ENCODE measurements at regions not wholly inside any gene's neighbourhood (a gene's known extent, or its start where the extent isn't known, plus 50 kb on each side); places are given as distances from the start of the nearest gene placed in this dataset.

- no peak for DNase-seq (ENCODE audit: low spot score)
These were observed 1072.6 kb upstream of the PIK3C3 start for GRCh38 chr18:40882468-40882867.

DNA sequence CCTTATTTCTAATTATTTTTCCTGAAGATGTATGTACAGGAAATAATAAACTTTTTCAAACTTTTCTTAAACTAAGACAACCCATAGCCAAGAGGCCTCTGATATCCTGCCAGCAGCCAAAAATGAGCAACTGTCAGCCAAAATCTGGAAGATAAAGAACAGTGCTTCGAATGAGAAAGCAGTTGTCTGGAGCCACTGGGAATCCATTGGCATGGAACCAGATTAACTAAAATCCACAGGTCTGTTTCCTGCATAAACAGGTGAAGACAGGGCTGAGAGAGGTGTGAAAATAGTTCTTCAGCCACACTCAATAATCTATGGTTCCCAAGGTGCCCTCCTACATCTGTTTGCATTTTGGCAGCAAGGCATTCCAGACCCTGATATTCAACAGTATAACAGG lies 1076.7 kb upstream of the PIK3C3 start:
- no peak for DNase-seq (ENCODE audit: low spot score)

DNA sequence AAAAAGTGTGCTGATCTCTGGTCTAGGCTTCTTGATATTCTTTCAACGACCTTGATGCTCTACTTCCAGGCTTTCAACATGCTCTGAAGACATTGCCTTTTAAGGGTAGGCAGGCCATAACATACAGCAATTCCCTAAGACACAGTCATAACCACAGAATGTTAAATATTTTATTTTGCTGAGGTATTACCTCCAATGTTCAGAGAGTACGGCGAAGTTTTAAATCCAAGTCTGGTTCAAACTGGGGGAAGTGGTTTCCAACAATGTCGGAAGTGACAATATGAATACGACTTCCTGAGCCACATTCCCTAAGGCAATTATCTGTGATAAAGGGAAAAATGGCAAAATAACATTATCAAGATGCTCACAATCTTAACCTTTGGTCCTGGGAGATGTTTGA lies 1077.9 kb upstream of the PIK3C3 start:
- DNase-seq (ENCODE audit: low spot score), result no peak

DNA sequence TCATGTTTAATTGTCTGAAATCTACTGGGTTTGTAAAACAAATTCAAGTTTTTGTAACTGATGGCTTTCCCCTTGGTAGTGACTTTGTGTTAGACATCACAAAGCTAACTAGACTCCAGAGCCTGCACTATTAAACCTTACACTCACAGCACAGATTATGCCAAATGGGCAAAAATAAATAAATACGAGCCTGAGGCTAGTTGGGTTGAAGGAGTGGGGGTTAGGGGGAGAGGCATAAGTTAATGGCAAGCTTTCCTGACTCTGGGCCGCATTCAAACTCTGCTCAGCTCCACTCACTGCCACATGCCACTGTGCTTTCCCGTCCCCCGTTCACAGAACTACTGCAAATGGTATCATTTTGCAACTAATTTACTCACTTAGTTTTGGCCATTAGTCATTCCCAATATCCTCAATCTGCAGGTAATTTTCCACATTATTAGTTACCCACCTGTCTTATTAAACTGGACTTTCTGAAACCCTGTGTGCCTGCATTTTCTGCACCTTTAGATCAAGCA lies 1079.9 kb upstream of the PIK3C3 start:
- DNase-seq (ENCODE audit: low spot score), result peak; percentile 14

DNA sequence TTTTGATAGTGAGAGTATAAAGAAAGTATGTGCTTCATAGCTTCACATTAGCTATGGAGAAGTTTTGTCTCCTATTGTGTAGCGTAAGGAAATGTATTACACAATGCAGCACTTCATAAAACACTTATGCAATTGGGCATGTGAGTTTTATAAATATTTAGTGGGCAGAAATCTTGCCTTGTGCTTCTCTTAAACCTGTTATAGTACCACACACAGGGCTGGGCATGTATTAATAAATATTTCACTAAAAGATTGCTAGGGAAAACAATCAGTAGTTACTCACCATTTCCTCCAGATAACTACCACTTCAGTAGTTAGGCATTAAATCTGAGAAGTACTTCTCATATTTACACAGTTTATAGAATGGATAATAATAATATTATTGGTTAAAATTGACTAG lies 1080.8 kb upstream of the PIK3C3 start:
- no peak for DNase-seq (ENCODE audit: low spot score)

- DNase-seq (ENCODE audit: low spot score), result no peak
These were observed 1086.8 kb upstream of the PIK3C3 start for GRCh38 chr18:40868110-40868858.

GRCh38 chr18:40867459-40867858 lies 1087.6 kb upstream of the PIK3C3 start:
- DNase-seq (ENCODE audit: low spot score), result no peak

DNA sequence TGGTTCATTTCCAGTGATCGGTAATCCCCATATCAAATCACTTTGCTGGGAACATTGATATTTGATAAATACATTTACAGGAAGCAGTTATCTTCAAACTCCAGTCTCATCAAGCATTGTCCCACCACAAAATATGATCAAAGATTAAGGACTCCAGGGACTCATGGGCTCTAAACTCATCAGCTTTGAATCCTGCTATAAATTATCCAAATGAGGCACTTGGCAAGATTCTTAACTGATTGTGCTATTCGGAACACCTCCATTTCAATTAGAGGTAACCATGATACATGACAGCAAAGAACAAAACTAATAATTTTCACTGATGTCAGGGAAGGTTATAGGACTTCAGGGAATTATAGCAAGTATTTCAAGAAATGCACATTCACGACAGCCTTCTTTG lies 1088.1 kb upstream of the PIK3C3 start:
- DNase-seq (ENCODE audit: low spot score), result no peak

DNA sequence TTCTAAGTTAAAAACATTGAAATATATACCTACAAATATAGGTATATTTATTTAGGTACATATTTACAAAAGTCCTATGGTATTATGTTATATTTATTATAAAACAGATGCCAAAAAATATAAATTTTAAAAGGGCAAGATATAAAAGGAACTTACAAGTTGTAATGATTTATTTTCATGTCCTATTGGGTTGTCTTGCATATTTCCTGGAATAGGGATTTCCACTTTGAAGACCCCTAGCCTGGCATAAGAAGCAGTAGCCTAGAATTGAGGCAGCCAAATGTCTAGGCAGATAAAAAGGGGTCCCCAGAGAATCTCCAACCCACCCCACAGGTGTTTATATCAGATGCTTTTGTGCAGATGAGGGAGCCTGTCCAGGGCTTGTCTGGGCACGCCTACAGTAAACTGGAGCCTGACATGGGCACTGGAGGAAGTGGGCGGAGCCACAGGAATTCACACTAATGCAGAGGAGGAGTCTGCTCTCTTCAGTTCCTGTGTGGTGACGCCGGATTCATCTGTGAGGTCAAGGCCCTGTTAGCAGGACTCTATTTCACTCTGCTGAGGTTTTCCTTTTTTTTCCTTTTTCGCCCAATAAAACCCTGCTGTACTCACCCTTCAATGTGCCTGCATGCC lies 1088.9 kb upstream of the PIK3C3 start:
- no peak for DNase-seq (ENCODE audit: low spot score)

DNA sequence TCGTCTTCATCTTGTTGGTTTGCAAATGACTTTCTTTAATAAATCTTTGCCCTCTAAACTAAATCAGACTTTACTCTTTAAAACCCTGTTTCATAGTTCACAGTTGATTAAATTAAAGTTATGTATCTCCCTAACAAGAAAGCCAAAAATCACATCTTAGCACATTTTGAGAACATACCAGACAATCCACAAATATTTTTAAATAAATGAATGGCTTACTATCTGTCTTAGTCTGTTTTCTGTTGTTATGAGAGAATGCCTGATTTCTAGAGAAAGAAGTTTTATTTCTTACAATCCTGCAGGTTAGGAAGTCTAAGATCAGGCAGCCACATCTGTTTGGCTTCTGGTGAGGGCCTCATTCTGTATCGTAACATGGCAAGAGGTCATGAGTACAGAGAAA lies 1090.2 kb upstream of the PIK3C3 start:
- DNase-seq (ENCODE audit: low spot score), result no peak

DNA sequence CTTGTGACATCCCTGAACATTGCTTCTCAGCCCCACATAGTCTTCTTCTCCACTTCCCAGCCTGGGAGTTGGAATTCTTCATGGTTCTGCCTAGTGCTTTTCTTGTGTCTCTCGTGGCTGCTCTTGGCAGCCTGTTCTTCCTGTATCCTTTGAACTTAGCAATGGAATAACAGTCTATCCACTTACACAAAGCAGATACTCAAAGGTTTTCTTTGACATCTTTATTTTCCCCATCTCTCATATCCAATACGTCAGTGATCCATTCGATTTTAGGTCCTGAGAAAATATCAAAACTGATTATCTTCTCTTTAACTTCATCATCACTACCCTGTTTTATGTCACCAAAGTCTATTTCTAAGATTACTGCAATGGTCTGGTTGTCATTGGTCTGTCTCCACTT lies 1091.2 kb upstream of the PIK3C3 start:
- DNase-seq (ENCODE audit: low spot score), result no peak

DNA sequence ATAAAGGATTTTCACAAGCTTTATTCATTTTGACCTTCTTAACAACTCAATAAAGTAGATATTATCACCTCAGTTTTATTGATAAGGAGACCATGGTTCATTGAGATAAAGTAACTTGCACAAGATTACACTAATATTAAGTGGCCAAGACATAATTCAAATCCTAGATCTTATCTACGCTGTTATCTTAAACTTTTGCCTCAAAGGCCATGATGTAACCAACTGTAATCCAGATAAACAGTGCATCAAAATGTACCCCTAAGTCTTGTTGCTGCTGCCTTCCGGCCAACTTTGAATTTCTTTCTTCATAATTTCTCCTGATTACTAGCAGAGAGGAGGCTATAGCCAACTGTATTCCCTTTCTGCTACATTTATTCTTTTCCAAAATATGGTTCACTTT lies 1094.8 kb upstream of the PIK3C3 start:
- DNase-seq (ENCODE audit: low spot score), result no peak

- no peak for DNase-seq (ENCODE audit: low spot score)
These were observed 1099.4 kb upstream of the PIK3C3 start for GRCh38 chr18:40855661-40856060.

DNA sequence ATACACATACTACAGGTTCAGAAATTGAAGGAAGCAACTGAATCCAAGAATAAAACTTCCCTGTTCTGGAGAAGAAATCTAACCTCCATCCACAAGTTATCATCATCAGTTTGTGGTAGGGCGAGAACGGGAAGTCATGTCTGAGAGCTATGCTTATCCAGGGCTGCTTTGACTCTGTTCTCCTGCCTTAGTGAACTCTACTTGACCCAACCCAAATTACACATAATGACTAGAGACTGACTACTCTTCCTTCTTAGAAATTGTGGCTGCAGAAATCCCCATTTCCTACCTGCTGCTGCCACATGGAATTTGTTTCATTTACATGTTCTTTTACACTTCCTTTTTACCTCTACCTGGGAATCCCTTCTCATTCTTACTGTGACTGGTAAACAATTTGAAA lies 1102.6 kb upstream of the PIK3C3 start:
- no peak for DNase-seq (ENCODE audit: low spot score)

- no peak for DNase-seq (ENCODE audit: low spot score)
These were observed 1104.0 kb upstream of the PIK3C3 start for GRCh38 chr18:40851014-40851429.

GRCh38 chr18:40849886-40850285 lies 1105.1 kb upstream of the PIK3C3 start:
- DNase-seq (ENCODE audit: low spot score), result no peak

GRCh38 chr18:40841467-40841866 lies 1113.6 kb upstream of the PIK3C3 start:
- no peak for DNase-seq (ENCODE audit: low spot score)

DNA sequence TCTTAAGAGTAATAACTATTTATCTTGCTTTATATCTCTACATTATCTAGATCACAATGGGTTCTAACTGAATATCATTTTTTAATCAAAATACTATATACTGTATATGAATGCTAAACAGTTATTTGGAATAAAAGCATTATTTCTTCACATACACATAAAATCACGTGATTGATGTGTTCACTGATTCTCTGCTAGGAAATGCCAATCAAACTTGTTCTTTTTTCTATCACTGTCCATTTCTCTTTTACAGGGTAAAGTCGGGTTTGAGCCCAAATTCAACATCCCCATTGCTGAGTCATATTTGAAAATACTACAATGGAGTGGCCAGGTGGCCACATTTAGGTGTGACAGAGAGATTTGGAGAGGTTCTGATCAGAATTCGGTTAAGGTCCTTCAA lies 1114.0 kb upstream of the PIK3C3 start:
- DNase-seq (ENCODE audit: low spot score), result no peak

GRCh38 chr18:40832362-40832761 lies 1122.7 kb upstream of the PIK3C3 start:
- DNase-seq (ENCODE audit: low spot score), result no peak

GRCh38 chr18:40824291-40824690 lies 1130.7 kb upstream of the PIK3C3 start:
- no peak for DNase-seq (ENCODE audit: low spot score)

DNA sequence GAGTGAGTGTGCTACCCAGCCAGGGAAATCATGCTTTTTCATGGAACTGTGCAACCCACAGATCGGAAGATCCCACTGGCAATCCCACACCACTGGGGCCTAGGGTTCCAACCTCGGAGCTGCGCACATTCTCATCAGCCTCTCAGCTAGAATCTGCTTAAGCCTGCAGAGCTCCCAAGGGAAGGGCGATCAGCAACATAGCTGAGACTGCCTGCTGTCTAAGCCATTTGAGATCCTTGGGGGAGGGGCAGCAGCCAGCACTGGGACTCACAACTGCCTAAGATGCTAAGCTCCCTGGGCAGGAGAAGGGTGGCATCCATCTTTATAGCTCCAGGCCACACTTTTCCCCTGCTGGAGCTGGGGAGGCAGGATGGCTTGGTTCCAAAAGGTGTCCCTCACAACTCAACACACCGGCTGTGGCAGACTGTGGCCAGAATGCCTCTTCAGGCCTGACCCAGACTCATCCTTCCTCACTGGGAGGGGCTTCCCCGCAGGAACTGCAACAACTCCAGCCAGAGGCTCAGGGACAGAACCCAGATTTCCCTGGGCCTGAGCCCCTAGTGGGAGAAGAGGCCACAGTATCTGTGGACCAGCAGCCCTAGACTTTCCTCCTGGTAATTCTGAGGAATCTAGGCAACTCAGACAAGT lies 1133.3 kb upstream of the PIK3C3 start:
- no peak for DNase-seq (ENCODE audit: low spot score)

GRCh38 chr18:40812981-40813515 lies 1142.0 kb upstream of the PIK3C3 start:
- no peak for DNase-seq (ENCODE audit: low spot score)

GRCh38 chr18:40810372-40810771 lies 1144.7 kb upstream of the PIK3C3 start:
- DNase-seq (ENCODE audit: low spot score), result no peak

All from Ammon's horn (tissue), 1 donor.